GM21529 (cell line): ENCODE measurements at regions not wholly inside any gene's neighbourhood (a gene's known extent, or its start where the extent isn't known, plus 50 kb on each side); places are given as distances from the start of the nearest gene placed in this dataset.
"Not testable (repeated sequence)": the region's sequence is repeated elsewhere in the genome, so short reads cannot be mapped to it uniquely, and the experiment has no call there.

ENCODE experiments used
- ATAC-seq: cut with Tn5 transposase; IDR thresholded peaks from one replicate; pipeline ENCODE4 v1.9.1; 2021; ENCODE audit not compliant: unreplicated experiment

- ATAC-seq, result no peak
These were observed 103.1 kb downstream of the VGLL3 start for GRCh38 chr3:86887876-86888275.

GRCh38 chr3:86880066-86880465, 110.9 kb downstream of the VGLL3 start:
- no peak for ATAC-seq

- ATAC-seq, result not testable (repeated sequence)
These were observed 114.3 kb downstream of the VGLL3 start for GRCh38 chr3:86876504-86877181.

GRCh38 chr3:86874790-86875189, 116.2 kb downstream of the VGLL3 start:
- ATAC-seq, result not testable (repeated sequence)

- no peak for ATAC-seq
These were observed 121.4 kb downstream of the VGLL3 start for GRCh38 chr3:86869566-86869965.

GRCh38 chr3:86867982-86868381, 123.0 kb downstream of the VGLL3 start:
- ATAC-seq, result no peak

- no peak for ATAC-seq
These were observed 125.4 kb downstream of the VGLL3 start for GRCh38 chr3:86865506-86865905.

- ATAC-seq, result no peak
These were observed 134.2 kb downstream of the VGLL3 start for GRCh38 chr3:86856711-86857110.

- ATAC-seq, result no peak
These were observed 141.0 kb downstream of the VGLL3 start for GRCh38 chr3:86849991-86850390.

- ATAC-seq, result no peak
These were observed 145.2 kb downstream of the VGLL3 start for GRCh38 chr3:86845726-86846125.

GRCh38 chr3:86838927-86839326, 152.0 kb downstream of the VGLL3 start:
- ATAC-seq, result no peak

- ATAC-seq, result no peak
These were observed 153.1 kb downstream of the VGLL3 start for GRCh38 chr3:86837871-86838270.

- ATAC-seq, result no peak
These were observed 160.4 kb downstream of the VGLL3 start for GRCh38 chr3:86830566-86830965.

GRCh38 chr3:86828751-86829150, 162.2 kb downstream of the VGLL3 start:
- ATAC-seq, result no peak

GRCh38 chr3:86827582-86827981, 163.4 kb downstream of the VGLL3 start:
- not testable (repeated sequence) for ATAC-seq

GRCh38 chr3:86826292-86826691, 164.7 kb downstream of the VGLL3 start:
- no peak for ATAC-seq

GRCh38 chr3:86815880-86816279, 175.1 kb downstream of the VGLL3 start:
- no peak for ATAC-seq

GRCh38 chr3:86814918-86815655, 175.9 kb downstream of the VGLL3 start:
- ATAC-seq, result no peak

- ATAC-seq, result no peak
These were observed 176.6 kb downstream of the VGLL3 start for GRCh38 chr3:86814321-86814720.

GRCh38 chr3:86801921-86802320, 189.0 kb downstream of the VGLL3 start:
- ATAC-seq, result no peak

GRCh38 chr3:86801066-86801465, 189.9 kb downstream of the VGLL3 start:
- ATAC-seq, result no peak

- no peak for ATAC-seq
These were observed 190.8 kb downstream of the VGLL3 start for GRCh38 chr3:86800116-86800515.

- ATAC-seq, result no peak
These were observed 193.0 kb downstream of the VGLL3 start for GRCh38 chr3:86797946-86798345.
